HepG2 (cell line): ENCODE measurements at regions not wholly inside any gene's neighbourhood (a gene's known extent, or its start where the extent isn't known, plus 50 kb on each side); places are given as distances from the start of the nearest gene placed in this dataset.

Experiments used
- ATAC-seq: fragments of 200-7000 bp; cut with Tn5 transposase; 3 replicates; pipeline ENCODE4 v1.9.1; 2020; ENCODE audit warnings: mild to moderate bottlenecking, moderate library complexity
- BruUV-seq: library from RNA; stranded (reverse); fragments of 400-500 nt; replicated peaks from 2 replicates; lab custom pipeline; 2021; lab: Mats Ljungman, UMichigan
- CTCF ChIA-PET: fragments of 300-600 bp; formaldehyde crosslinking; extraction: SDS; loops from one replicate; lab custom pipeline; 2021; ENCODE audit warnings: low total read pairs, inconsistent platforms, low intra/inter-chr PET ratio; lab: Yijun Ruan, JAX
- POLR2A ChIA-PET: fragments of 350-600 bp; sonication (Branson Sonifier 250); formaldehyde crosslinking; loops from one replicate; lab custom pipeline; 2020; ENCODE audit warnings: antibody characterized with exemption, inconsistent platforms; lab: Yijun Ruan, JAX
- DNase-seq: peaks from one replicate; pipeline ENCODE4 v3.0.0-alpha.2; 2015; ENCODE audit warnings: low spot score
- FAIRE-seq: peaks from 3 replicates; lab custom pipeline; 2011; peaks lifted over from hg19 to GRCh38; lab: Jason Lieb, UNC
- H2AFZ ChIP-seq: one replicate; pipeline ENCODE4 v1.6.1; 2011; ENCODE audit warnings: low read length, inconsistent platforms
- H3K27ac ChIP-seq: fragments of 300-600 bp; 3 replicates; pipeline ENCODE4 v1.8.0; 2011; ENCODE audit warnings: mixed run types, mild to moderate bottlenecking, mixed read lengths, low read length, inconsistent platforms; ENCODE audit not compliant: insufficient read depth; ENCODE audit errors: extremely low read length
- H3K27me3 ChIP-seq, 2 experiments: fragments of 200-600 bp in 1 of 2; 2 replicates in 1 of 2; 3 replicates in 1 of 2; pipeline versions ENCODE4 v1.6.0 to v1.8.0; 2011; ENCODE audit warnings: low read length in 2 of 2, mild to moderate bottlenecking in 2 of 2, moderate library complexity in 2 of 2, inconsistent platforms in 1 of 2; ENCODE audit not compliant: insufficient read depth in 2 of 2, control insufficient read depth in 1 of 2
- H3K36me3 ChIP-seq, 2 experiments: fragments of 200-600 bp in 1 of 2; replicated peaks in 1 of 2; 2 replicates in 1 of 2; 3 replicates in 1 of 2; pipeline versions ENCODE4 v1.5.1 to v1.8.0; 2011; ENCODE audit warnings: low read length in 2 of 2, inconsistent platforms in 1 of 2; ENCODE audit not compliant: insufficient read depth in 2 of 2, control insufficient read depth in 1 of 2
- H3K4me1 ChIP-seq: 2 replicates; pipeline ENCODE4 v1.5.1; 2012; ENCODE audit warnings: low read length, inconsistent platforms; ENCODE audit not compliant: insufficient read depth
- H3K4me2 ChIP-seq: 2 replicates; pipeline ENCODE4 v1.6.0; 2011; ENCODE audit warnings: low read depth, low read length, inconsistent platforms
- H3K4me3 ChIP-seq, 3 experiments: fragments of 200-600 bp in 1 of 3; sonication (generic), shearing (Covaris generic) in 1 of 3; replicated peaks in 1 of 3; 2 replicates each; pipeline ENCODE4 v1.5.1; 2011 to 2016; ENCODE audit warnings: low read length in 3 of 3, inconsistent platforms in 2 of 3, low read depth in 2 of 3, mild to moderate bottlenecking in 2 of 3, control low read depth in 1 of 3, mixed read lengths in 1 of 3; ENCODE audit not compliant: insufficient read depth in 1 of 3
- H3K79me2 ChIP-seq: one replicate; pipeline ENCODE4 v1.6.1; 2011; ENCODE audit warnings: low read length, inconsistent platforms; ENCODE audit not compliant: insufficient read depth
- H3K9ac ChIP-seq: 2 replicates; pipeline ENCODE4 v1.6.0; 2011; ENCODE audit warnings: mild to moderate bottlenecking, low read depth, low read length, inconsistent platforms; ENCODE audit not compliant: insufficient read depth
- H3K9me3 ChIP-seq: 2 replicates; pipeline ENCODE4 v1.5.1; 2012; ENCODE audit warnings: mild to moderate bottlenecking, low read length
- H4K20me1 ChIP-seq: 2 replicates; pipeline ENCODE4 v1.6.0; 2011; ENCODE audit warnings: inconsistent platforms, mild to moderate bottlenecking, low read length, moderate library complexity; ENCODE audit not compliant: insufficient read depth
- AGO2 ChIP-seq: fragments of 200-400 bp; formaldehyde crosslinking; optimal IDR thresholded peaks from 2 replicates; pipeline ENCODE3; 2017; ENCODE audit warnings: mild to moderate bottlenecking, low read depth, low read length, moderate library complexity
- CENPX ChIP-seq: sonication (generic); formaldehyde crosslinking; IDR thresholded peaks from 2 replicates; pipeline ENCODE4 v1.9.0; 2021; ENCODE audit warnings: mild to moderate bottlenecking, missing genetic modification reagents, moderate library complexity
- FOXK2 ChIP-seq: fragments of 450-650 bp; IDR thresholded peaks from 2 replicates; pipeline ENCODE4 v1.6.1; 2016
- HIVEP1 ChIP-seq: sonication (generic); formaldehyde crosslinking; IDR thresholded peaks from 2 replicates; pipeline ENCODE4 v1.4.0; 2020; ENCODE audit warnings: mild to moderate bottlenecking, missing genetic modification reagents
- HNRNPUL1 ChIP-seq: fragments of 200-400 bp; formaldehyde crosslinking; IDR thresholded peaks from 2 replicates; pipeline ENCODE4 v1.6.1; 2017; ENCODE audit warnings: low read depth, mild to moderate bottlenecking, low read length, moderate library complexity
- NFAT5 ChIP-seq: sonication (generic); formaldehyde crosslinking; IDR thresholded peaks from 2 replicates; pipeline ENCODE4 v1.4.0; 2020; ENCODE audit warnings: missing genetic modification reagents
- RAD51 ChIP-seq: fragments of 450-650 bp; IDR thresholded peaks from 2 replicates; pipeline ENCODE4 v1.6.1; 2016; ENCODE audit warnings: borderline replicate concordance
- TOPORS ChIP-seq: sonication (generic); formaldehyde crosslinking; IDR thresholded peaks from 2 replicates; pipeline ENCODE4 v1.8.0; 2023; ENCODE audit warnings: mild to moderate bottlenecking, missing genetic modification reagents
- WGBS: methylation state at CpG from one replicate; pipeline ENCODE4 v1.1.6; 2017; ENCODE audit warnings: low lambda C conversion rate; 5-methylcytosine and 5-hydroxymethylcytosine counted together
- in situ Hi-C: cut with HindIII; loops from 2 replicates; pipeline ENCODE4 v1.10.0; 2017; ENCODE audit warnings: low pct_unique_long_range_greater_than_20kb; ENCODE audit not compliant: extremely low pct_ligation_motif_present
- intact Hi-C: fragments of 100-400 bp; cut with micrococcal nuclease; formaldehyde crosslinking; loops from one replicate; pipeline ENCODE4 v1.10.0; 2022; ENCODE audit not compliant: unreplicated experiment
- TF ChIP-seq, protein P1 (sequence below): sonication (generic); formaldehyde crosslinking; IDR thresholded peaks from 2 replicates; pipeline ENCODE4 v1.4.0; 2020; ENCODE audit warnings: mild to moderate bottlenecking, missing genetic modification reagents
- TF ChIP-seq, protein P2 (sequence below): sonication (generic); formaldehyde crosslinking; IDR thresholded peaks from 2 replicates; pipeline ENCODE4 v1.4.0; 2020; ENCODE audit warnings: missing genetic modification reagents
- TF ChIP-seq, protein P3 (sequence below): sonication (generic); formaldehyde crosslinking; IDR thresholded peaks from 2 replicates; pipeline ENCODE4 v1.5.0; 2020; ENCODE audit warnings: missing genetic modification reagents

GRCh38 chr2:67186326-67186725 lies 210.8 kb upstream of the ETAA1 start (continued):
- TF ChIP-seq, protein P1, sequence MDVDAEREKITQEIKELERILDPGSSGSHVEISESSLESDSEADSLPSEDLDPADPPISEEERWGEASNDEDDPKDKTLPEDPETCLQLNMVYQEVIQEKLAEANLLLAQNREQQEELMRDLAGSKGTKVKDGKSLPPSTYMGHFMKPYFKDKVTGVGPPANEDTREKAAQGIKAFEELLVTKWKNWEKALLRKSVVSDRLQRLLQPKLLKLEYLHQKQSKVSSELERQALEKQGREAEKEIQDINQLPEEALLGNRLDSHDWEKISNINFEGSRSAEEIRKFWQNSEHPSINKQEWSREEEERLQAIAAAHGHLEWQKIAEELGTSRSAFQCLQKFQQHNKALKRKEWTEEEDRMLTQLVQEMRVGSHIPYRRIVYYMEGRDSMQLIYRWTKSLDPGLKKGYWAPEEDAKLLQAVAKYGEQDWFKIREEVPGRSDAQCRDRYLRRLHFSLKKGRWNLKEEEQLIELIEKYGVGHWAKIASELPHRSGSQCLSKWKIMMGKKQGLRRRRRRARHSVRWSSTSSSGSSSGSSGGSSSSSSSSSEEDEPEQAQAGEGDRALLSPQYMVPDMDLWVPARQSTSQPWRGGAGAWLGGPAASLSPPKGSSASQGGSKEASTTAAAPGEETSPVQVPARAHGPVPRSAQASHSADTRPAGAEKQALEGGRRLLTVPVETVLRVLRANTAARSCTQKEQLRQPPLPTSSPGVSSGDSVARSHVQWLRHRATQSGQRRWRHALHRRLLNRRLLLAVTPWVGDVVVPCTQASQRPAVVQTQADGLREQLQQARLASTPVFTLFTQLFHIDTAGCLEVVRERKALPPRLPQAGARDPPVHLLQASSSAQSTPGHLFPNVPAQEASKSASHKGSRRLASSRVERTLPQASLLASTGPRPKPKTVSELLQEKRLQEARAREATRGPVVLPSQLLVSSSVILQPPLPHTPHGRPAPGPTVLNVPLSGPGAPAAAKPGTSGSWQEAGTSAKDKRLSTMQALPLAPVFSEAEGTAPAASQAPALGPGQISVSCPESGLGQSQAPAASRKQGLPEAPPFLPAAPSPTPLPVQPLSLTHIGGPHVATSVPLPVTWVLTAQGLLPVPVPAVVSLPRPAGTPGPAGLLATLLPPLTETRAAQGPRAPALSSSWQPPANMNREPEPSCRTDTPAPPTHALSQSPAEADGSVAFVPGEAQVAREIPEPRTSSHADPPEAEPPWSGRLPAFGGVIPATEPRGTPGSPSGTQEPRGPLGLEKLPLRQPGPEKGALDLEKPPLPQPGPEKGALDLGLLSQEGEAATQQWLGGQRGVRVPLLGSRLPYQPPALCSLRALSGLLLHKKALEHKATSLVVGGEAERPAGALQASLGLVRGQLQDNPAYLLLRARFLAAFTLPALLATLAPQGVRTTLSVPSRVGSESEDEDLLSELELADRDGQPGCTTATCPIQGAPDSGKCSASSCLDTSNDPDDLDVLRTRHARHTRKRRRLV, result no peak

- Histone ChIP-seq H3K79me2 (no peaks in the 10 kb centered on the region), H3K4me3 (no peak overlapping the region), H4K20me1 (no peaks in the 10 kb centered on the region), H3K27ac (no peak overlapping the region), H3K9ac (no peak overlapping the region), H2AFZ (no peak overlapping the region), H3K4me2 (no peak overlapping the region), H3K36me3 (no peaks in the 10 kb centered on the region), H3K4me1 (no peaks in the 10 kb centered on the region), H3K27me3 (no peaks in the 10 kb centered on the region), H3K9me3 (peaks cover 57% of the 10 kb centered on the region)
- in situ Hi-C loops, result no loop called here
- ATAC-seq (no peak), DNase-seq (no peak), FAIRE-seq (no peak)
- WGBS, result 17% methylated on average over 4 of the region's 4 CpGs
- CTCF ChIA-PET, result no interaction called here
- POLR2A ChIA-PET, result no interaction called here
- no TSS peak for BruUV-seq
- intact Hi-C loops, result no loop called here
- TF ChIP-seq NFAT5 (CRISPR knock-in tag) (no peak), CENPX (CRISPR knock-in tag) (no peak), AGO2 (no peak), HIVEP1 (CRISPR knock-in tag) (no peak), HNRNPUL1 (no peak), TOPORS (CRISPR knock-in tag) (no peak), RAD51 (no peak), FOXK2 (no peak)
- TF ChIP-seq, protein P2, sequence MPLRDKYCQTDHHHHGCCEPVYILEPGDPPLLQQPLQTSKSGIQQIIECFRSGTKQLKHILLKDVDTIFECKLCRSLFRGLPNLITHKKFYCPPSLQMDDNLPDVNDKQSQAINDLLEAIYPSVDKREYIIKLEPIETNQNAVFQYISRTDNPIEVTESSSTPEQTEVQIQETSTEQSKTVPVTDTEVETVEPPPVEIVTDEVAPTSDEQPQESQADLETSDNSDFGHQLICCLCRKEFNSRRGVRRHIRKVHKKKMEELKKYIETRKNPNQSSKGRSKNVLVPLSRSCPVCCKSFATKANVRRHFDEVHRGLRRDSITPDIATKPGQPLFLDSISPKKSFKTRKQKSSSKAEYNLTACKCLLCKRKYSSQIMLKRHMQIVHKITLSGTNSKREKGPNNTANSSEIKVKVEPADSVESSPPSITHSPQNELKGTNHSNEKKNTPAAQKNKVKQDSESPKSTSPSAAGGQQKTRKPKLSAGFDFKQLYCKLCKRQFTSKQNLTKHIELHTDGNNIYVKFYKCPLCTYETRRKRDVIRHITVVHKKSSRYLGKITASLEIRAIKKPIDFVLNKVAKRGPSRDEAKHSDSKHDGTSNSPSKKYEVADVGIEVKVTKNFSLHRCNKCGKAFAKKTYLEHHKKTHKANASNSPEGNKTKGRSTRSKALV (CRISPR knock-in tag), result no peak
- TF ChIP-seq, protein P3, sequence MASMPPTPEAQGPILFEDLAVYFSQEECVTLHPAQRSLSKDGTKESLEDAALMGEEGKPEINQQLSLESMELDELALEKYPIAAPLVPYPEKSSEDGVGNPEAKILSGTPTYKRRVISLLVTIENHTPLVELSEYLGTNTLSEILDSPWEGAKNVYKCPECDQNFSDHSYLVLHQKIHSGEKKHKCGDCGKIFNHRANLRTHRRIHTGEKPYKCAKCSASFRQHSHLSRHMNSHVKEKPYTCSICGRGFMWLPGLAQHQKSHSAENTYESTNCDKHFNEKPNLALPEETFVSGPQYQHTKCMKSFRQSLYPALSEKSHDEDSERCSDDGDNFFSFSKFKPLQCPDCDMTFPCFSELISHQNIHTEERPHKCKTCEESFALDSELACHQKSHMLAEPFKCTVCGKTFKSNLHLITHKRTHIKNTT (CRISPR knock-in tag), result no peak
Observed at GRCh38 chr2:67186871-67187270, 210.3 kb upstream of the ETAA1 start.
